ENCODE measurements at regions not wholly inside any gene's neighbourhood (a gene's known extent, or its start where the extent isn't known, plus 50 kb on each side); places are given as distances from the start of the nearest gene placed in this dataset.
"Not testable (repeated sequence)": the region's sequence is repeated elsewhere in the genome, so short reads cannot be mapped to it uniquely, and the experiment has no call there.

GRCh38 chr9:7491641-7492040 is 307.9 kb downstream of the DMAC1 start:
- H3K27ac Mint-ChIP-seq: no peak overlapping the region
- no peaks in the 10 kb centered on the region for H3K9me3 Mint-ChIP-seq
- H3K4me1 Mint-ChIP-seq: no peaks in the 10 kb centered on the region
- H3K27me3 Mint-ChIP-seq: peaks cover 7% of the 10 kb centered on the region
- DNase-seq (no peak), ATAC-seq (no peak)
- H3K4me3 Mint-ChIP-seq: no peak overlapping the region
- H3K36me3 Mint-ChIP-seq (ENCODE audit: low read depth): no peaks in the 10 kb centered on the region

- Mint-ChIP-seq H3K4me3 (no peak overlapping the region), H3K9me3 (no peaks in the 10 kb centered on the region), H3K4me1 (no peaks in the 10 kb centered on the region), H3K36me3 (ENCODE audit: low read depth) (no peaks in the 10 kb centered on the region), H3K27ac (no peak overlapping the region), H3K27me3 (peaks cover 3% of the 10 kb centered on the region)
- DNase-seq: no peak
- ATAC-seq: no peak
These were observed 309.1 kb downstream of the DMAC1 start for GRCh38 chr9:7490317-7491108.

GRCh38 chr9:7489036-7489435 is 310.5 kb downstream of the DMAC1 start:
- Mint-ChIP-seq H3K27me3 (peaks cover 3% of the 10 kb centered on the region), H3K9me3 (no peaks in the 10 kb centered on the region), H3K36me3 (ENCODE audit: low read depth) (no peaks in the 10 kb centered on the region), H3K4me1 (no peaks in the 10 kb centered on the region), H3K27ac (no peak overlapping the region), H3K4me3 (no peak overlapping the region)
- ATAC-seq (no peak), DNase-seq (no peak)

DNA sequence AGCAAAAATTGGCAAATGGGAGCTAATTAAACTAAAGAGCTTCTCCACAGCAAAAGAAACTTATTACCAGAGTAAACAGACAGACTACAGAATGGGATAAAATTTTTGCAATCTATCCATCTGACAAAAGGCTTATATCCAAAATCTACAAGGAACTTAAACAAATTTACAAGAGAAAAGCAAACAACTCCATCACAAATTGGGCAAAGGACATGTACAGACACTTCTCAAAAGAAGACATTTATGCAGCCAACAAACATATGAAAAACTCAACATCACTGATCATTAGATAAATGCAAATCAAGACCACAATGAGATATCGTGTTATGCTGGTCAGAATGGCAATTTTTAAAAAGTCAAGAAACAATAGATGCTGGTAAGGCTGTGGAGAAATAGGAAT is 315.6 kb downstream of the DMAC1 start:
- not testable (repeated sequence) for H3K4me1 Mint-ChIP-seq

GRCh38 chr9:7481570-7481969 is 318.0 kb downstream of the DMAC1 start:
- peaks cover 6% of the 10 kb centered on the region for H3K27me3 Mint-ChIP-seq
- H3K27ac Mint-ChIP-seq: no peak overlapping the region
- H3K4me3 Mint-ChIP-seq: no peak overlapping the region
- ATAC-seq (no peak), DNase-seq (no peak)
- H3K36me3 Mint-ChIP-seq (ENCODE audit: low read depth): no peaks in the 10 kb centered on the region
- no peaks in the 10 kb centered on the region for H3K9me3 Mint-ChIP-seq
- no peaks in the 10 kb centered on the region for H3K4me1 Mint-ChIP-seq

More for the DNA sequence above, 315.6 kb downstream of the DMAC1 start:
- H3K27me3 Mint-ChIP-seq; H3K36me3 Mint-ChIP-seq (ENCODE audit: low read depth); ATAC-seq; H3K27ac Mint-ChIP-seq; H3K4me3 Mint-ChIP-seq; H3K9me3 Mint-ChIP-seq; DNase-seq: not testable (repeated sequence)

DNA sequence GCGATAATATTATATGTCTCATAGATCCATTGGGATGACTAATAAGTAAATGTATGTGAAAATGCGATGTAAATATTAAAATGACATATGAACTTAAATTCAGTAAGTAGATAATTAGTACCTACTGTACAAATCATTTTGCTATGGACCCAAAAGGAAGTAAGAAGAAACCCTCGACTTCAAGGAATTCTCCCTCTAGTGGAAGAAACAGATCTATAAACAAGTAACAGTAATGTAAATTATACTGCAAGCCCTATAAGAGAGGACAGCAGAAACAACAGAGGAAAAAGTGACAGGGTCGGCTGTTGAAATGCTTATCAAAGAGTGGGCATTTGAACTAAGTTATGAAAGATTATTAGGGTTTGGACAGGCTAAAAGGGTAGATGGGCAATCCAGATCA is 320.3 kb downstream of the DMAC1 start:
- Mint-ChIP-seq H3K27ac (no peak overlapping the region), H3K36me3 (ENCODE audit: low read depth) (no peaks in the 10 kb centered on the region), H3K4me1 (no peaks in the 10 kb centered on the region), H3K27me3 (peaks cover 6% of the 10 kb centered on the region), H3K4me3 (no peak overlapping the region), H3K9me3 (no peaks in the 10 kb centered on the region)
- ATAC-seq (no peak), DNase-seq (no peak)

GRCh38 chr9:7478646-7479045 is 320.9 kb downstream of the DMAC1 start:
- ATAC-seq (no peak), DNase-seq (no peak)
- no peak overlapping the region for H3K27ac Mint-ChIP-seq
- H3K27me3 Mint-ChIP-seq: peaks cover 6% of the 10 kb centered on the region
- no peaks in the 10 kb centered on the region for H3K36me3 Mint-ChIP-seq (ENCODE audit: low read depth)
- no peaks in the 10 kb centered on the region for H3K4me1 Mint-ChIP-seq
- no peaks in the 10 kb centered on the region for H3K9me3 Mint-ChIP-seq
- H3K4me3 Mint-ChIP-seq: no peak overlapping the region

DNA sequence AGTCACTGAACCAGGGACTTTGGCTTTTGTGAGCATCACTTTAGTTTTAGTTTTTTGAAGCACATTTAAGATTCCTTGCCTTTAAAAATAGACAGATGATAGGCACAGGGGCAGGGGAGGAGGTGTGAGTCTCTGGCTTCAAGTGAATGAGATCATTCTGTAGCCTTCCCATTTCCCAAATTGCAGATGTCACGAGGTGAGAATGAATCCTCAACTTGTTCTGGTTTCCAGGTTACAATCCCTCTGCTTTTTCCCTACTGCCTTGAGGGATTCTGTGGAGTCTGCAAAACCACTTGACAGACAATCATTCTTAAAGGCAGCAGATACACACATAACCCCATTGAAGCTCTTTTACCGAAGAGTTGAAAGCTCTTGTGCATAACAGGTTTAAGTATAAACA is 332.4 kb downstream of the DMAC1 start:
- Mint-ChIP-seq H3K9me3 (no peaks in the 10 kb centered on the region), H3K27ac (no peak overlapping the region), H3K36me3 (ENCODE audit: low read depth) (no peaks in the 10 kb centered on the region), H3K4me1 (no peaks in the 10 kb centered on the region), H3K4me3 (no peak overlapping the region), H3K27me3 (peaks cover 17% of the 10 kb centered on the region)
- DNase-seq: no peak
- ATAC-seq: no peak

- Mint-ChIP-seq H3K27me3 (peaks cover 6% of the 10 kb centered on the region), H3K36me3 (ENCODE audit: low read depth) (no peaks in the 10 kb centered on the region), H3K4me1 (no peaks in the 10 kb centered on the region), H3K9me3 (no peaks in the 10 kb centered on the region), H3K27ac (no peak overlapping the region), H3K4me3 (no peak overlapping the region)
- ATAC-seq (no peak), DNase-seq (no peak)
These were observed 337.8 kb downstream of the DMAC1 start for GRCh38 chr9:7461791-7462190.

GRCh38 chr9:7456793-7457530 is 342.6 kb downstream of the DMAC1 start:
- H3K36me3 Mint-ChIP-seq (ENCODE audit: low read depth): no peaks in the 10 kb centered on the region
- no peak for DNase-seq
- H3K27me3 Mint-ChIP-seq: peaks cover 12% of the 10 kb centered on the region

GRCh38 chr9:7456377-7456776 is 343.2 kb downstream of the DMAC1 start:
- peaks cover 12% of the 10 kb centered on the region for H3K27me3 Mint-ChIP-seq
- no peaks in the 10 kb centered on the region for H3K9me3 Mint-ChIP-seq
- DNase-seq: no peak
- H3K4me1 Mint-ChIP-seq: no peaks in the 10 kb centered on the region
- no peak overlapping the region for H3K4me3 Mint-ChIP-seq
- H3K36me3 Mint-ChIP-seq (ENCODE audit: low read depth): no peaks in the 10 kb centered on the region
- no peak for ATAC-seq
- no peak overlapping the region for H3K27ac Mint-ChIP-seq

More at GRCh38 chr9:7456793-7457530, 342.6 kb downstream of the DMAC1 start:
- H3K4me1 Mint-ChIP-seq: no peaks in the 10 kb centered on the region
- H3K27ac Mint-ChIP-seq: no peak overlapping the region
- H3K4me3 Mint-ChIP-seq: no peak overlapping the region
- no peaks in the 10 kb centered on the region for H3K9me3 Mint-ChIP-seq
- no peak for ATAC-seq

DNA sequence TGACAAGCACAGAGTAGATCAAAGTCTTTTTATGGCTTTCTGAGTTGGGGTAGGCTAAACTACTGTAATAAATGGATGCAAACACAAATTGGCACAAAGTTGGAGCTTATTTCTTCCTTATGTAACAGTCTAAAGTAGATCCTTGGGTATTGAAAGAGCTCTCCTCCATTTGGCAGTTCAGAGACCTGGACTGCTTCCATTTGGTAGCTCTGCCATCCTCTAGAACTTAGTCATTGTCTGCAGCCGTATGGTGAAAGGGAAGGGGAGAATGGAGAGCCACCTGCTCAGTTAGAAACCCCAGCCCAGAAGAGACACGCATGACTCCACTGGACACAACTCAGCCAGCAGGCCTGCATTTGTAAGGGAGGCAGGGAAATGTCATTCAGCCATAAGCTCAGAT is 345.0 kb downstream of the DMAC1 start:
- no peak overlapping the region for H3K27ac Mint-ChIP-seq
- H3K27me3 Mint-ChIP-seq: peaks cover 18% of the 10 kb centered on the region
- no peak overlapping the region for H3K4me3 Mint-ChIP-seq

GRCh38 chr9:7452378-7452777 is 347.2 kb downstream of the DMAC1 start:
- H3K27me3 Mint-ChIP-seq: peaks cover 18% of the 10 kb centered on the region
- ATAC-seq (no peak), DNase-seq (no peak)
- no peak overlapping the region for H3K4me3 Mint-ChIP-seq
- no peaks in the 10 kb centered on the region for H3K36me3 Mint-ChIP-seq (ENCODE audit: low read depth)
- no peaks in the 10 kb centered on the region for H3K9me3 Mint-ChIP-seq
- no peaks in the 10 kb centered on the region for H3K4me1 Mint-ChIP-seq
- no peak overlapping the region for H3K27ac Mint-ChIP-seq

More for the DNA sequence above, 345.0 kb downstream of the DMAC1 start:
- H3K4me1 Mint-ChIP-seq: no peaks in the 10 kb centered on the region
- no peaks in the 10 kb centered on the region for H3K36me3 Mint-ChIP-seq (ENCODE audit: low read depth)
- H3K9me3 Mint-ChIP-seq: no peaks in the 10 kb centered on the region
- no peak for DNase-seq
- ATAC-seq: no peak

GRCh38 chr9:7451062-7451461 is 348.5 kb downstream of the DMAC1 start:
- H3K27ac Mint-ChIP-seq: no peak overlapping the region
- peaks cover 18% of the 10 kb centered on the region for H3K27me3 Mint-ChIP-seq
- no peak overlapping the region for H3K4me3 Mint-ChIP-seq
- DNase-seq (no peak), ATAC-seq (no peak)
- H3K36me3 Mint-ChIP-seq (ENCODE audit: low read depth): no peaks in the 10 kb centered on the region
- no peaks in the 10 kb centered on the region for H3K4me1 Mint-ChIP-seq
- H3K9me3 Mint-ChIP-seq: peaks cover 4% of the 10 kb centered on the region

- no peaks in the 10 kb centered on the region for H3K36me3 Mint-ChIP-seq (ENCODE audit: low read depth)
- ATAC-seq (no peak), DNase-seq (no peak)
- H3K27me3 Mint-ChIP-seq: peaks cover 5% of the 10 kb centered on the region
- H3K27ac Mint-ChIP-seq: no peak overlapping the region
- H3K4me3 Mint-ChIP-seq: no peak overlapping the region
- peaks cover 4% of the 10 kb centered on the region for H3K9me3 Mint-ChIP-seq
- no peaks in the 10 kb centered on the region for H3K4me1 Mint-ChIP-seq
These were observed 356.0 kb downstream of the DMAC1 start for GRCh38 chr9:7443541-7443940.

Measured in activated naive CD8-positive, alpha-beta T cell treated with anti-CD3 and anti-CD28 coated beads, Interleukin-2, amount 50 U/mL, for 24 hours (primary cell).